ENCODE measurements at regions not wholly inside any gene's neighbourhood (a gene's known extent, or its start where the extent isn't known, plus 50 kb on each side); places are given as distances from the start of the nearest gene placed in this dataset.

DNA sequence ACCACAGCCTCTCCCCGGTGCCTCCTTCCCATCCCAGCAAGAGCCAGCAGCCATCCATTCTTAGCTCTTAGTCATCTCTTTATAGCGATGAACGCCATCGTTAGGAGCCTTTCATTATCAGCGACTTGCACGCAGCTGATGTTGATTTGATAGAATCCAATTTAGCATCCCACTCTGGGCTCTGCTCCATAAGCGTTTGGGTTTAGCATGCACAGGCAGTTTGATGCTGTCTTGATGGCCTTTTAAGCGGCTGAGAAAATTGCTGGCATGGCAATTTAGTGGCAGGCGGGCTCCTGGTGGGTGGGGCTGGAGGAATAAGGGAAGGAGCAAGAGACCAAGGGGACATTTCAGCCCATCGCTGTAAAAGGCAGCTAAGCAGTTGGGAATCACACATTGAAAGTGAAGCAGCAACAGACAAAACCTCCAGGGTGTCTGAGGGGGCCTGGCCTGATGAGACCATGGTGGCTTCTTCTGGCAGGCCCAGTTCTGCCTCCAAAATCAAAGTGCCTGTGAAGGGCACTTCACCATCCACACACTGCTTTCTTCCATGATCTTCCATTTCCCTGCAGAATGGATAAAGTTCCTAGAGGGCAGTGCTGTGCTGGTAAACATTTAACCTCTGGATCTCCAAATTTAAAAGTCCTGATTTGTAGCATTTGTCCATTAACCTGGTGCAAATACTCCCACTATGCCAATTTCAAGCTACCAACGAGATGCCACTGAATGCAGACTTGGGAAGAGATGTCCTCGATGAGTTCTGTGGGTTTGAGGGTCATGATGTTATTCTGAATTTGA lies 107.8 kb upstream of the PLXNA4 start:
- TF ChIP-seq, protein P1, sequence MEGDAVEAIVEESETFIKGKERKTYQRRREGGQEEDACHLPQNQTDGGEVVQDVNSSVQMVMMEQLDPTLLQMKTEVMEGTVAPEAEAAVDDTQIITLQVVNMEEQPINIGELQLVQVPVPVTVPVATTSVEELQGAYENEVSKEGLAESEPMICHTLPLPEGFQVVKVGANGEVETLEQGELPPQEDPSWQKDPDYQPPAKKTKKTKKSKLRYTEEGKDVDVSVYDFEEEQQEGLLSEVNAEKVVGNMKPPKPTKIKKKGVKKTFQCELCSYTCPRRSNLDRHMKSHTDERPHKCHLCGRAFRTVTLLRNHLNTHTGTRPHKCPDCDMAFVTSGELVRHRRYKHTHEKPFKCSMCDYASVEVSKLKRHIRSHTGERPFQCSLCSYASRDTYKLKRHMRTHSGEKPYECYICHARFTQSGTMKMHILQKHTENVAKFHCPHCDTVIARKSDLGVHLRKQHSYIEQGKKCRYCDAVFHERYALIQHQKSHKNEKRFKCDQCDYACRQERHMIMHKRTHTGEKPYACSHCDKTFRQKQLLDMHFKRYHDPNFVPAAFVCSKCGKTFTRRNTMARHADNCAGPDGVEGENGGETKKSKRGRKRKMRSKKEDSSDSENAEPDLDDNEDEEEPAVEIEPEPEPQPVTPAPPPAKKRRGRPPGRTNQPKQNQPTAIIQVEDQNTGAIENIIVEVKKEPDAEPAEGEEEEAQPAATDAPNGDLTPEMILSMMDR (IDR thresholded peaks at IDR 0.05; ENCODE audit: low read length) = no peak
- no peak for TF ChIP-seq EZH2 (IDR thresholded peaks at IDR 0.05; ENCODE audit: borderline replicate concordance, low read length)

Data from OCI-LY1 (cell line).